HepG2 (cell line): ENCODE measurements at regions not wholly inside any gene's neighbourhood (a gene's known extent, or its start where the extent isn't known, plus 50 kb on each side); places are given as distances from the start of the nearest gene placed in this dataset.
A peak's percentile ranks its signal among the peaks of the same experiment; 100 is the strongest.

Source experiments
- AKNA ChIP-seq: sonication (generic); formaldehyde crosslinking; IDR thresholded peaks from 2 replicates; pipeline ENCODE4 v1.4.0; 2020; ENCODE audit warnings: missing genetic modification reagents, borderline replicate concordance
- BCL6 ChIP-seq: IDR thresholded peaks from 2 replicates; pipeline ENCODE4 v1.6.1; 2016; ENCODE audit warnings: missing genetic modification reagents, missing compliant biosample characterization
- CBFB ChIP-seq: sonication (generic); formaldehyde crosslinking; IDR thresholded peaks from 2 replicates; pipeline ENCODE4 v1.4.0; 2020; ENCODE audit warnings: missing genetic modification reagents
- CSRNP1 ChIP-seq: sonication (generic); formaldehyde crosslinking; IDR thresholded peaks from 2 replicates; pipeline ENCODE4 v1.8.1; 2023; ENCODE audit warnings: mild to moderate bottlenecking, missing genetic modification reagents
- ELF4 ChIP-seq: sonication (generic); formaldehyde crosslinking; IDR thresholded peaks from 2 replicates; pipeline ENCODE4 v1.5.0; 2020; ENCODE audit warnings: missing genetic modification reagents, mild to moderate bottlenecking, moderate library complexity, borderline replicate concordance
- FOXC1 ChIP-seq: sonication (generic); formaldehyde crosslinking; IDR thresholded peaks from 2 replicates; pipeline ENCODE4 v1.8.0; 2022; ENCODE audit warnings: mild to moderate bottlenecking, missing genetic modification reagents, borderline replicate concordance
- IKZF5 ChIP-seq: IDR thresholded peaks from 2 replicates; pipeline ENCODE4 v1.6.1; 2018; ENCODE audit warnings: missing genetic modification reagents, mild to moderate bottlenecking, missing compliant biosample characterization
- ISL2 ChIP-seq: sonication (generic); formaldehyde crosslinking; IDR thresholded peaks from 2 replicates; pipeline ENCODE4 v1.5.0; 2020; ENCODE audit warnings: missing genetic modification reagents
- KLF15 ChIP-seq: sonication (generic); formaldehyde crosslinking; IDR thresholded peaks from 2 replicates; pipeline ENCODE4 v1.8.1; 2023; ENCODE audit warnings: borderline replicate concordance, mild to moderate bottlenecking, inconsistent platforms, missing genetic modification reagents, mixed read lengths
- NFKB2 ChIP-seq: sonication (generic); formaldehyde crosslinking; IDR thresholded peaks from 2 replicates; pipeline ENCODE4 v1.4.0; 2020; ENCODE audit warnings: missing genetic modification reagents, borderline replicate concordance
- NR1H2 ChIP-seq: sonication (generic); formaldehyde crosslinking; IDR thresholded peaks from 2 replicates; pipeline ENCODE4 v1.8.1; 2022; ENCODE audit warnings: low read depth, missing genetic modification reagents, borderline replicate concordance
- NRL ChIP-seq: sonication (generic); formaldehyde crosslinking; IDR thresholded peaks from 2 replicates; pipeline ENCODE4 v1.5.0; 2020; ENCODE audit warnings: missing genetic modification reagents, mild to moderate bottlenecking, moderate library complexity, borderline replicate concordance
- SNAI1 ChIP-seq: sonication (generic); formaldehyde crosslinking; IDR thresholded peaks from 2 replicates; pipeline ENCODE4 v1.5.0; 2020; ENCODE audit warnings: mild to moderate bottlenecking, missing genetic modification reagents, borderline replicate concordance
- SOX13 ChIP-seq, 3 experiments: fragments of 450-650 bp in 1 of 3; sonication (generic) in 1 of 3; formaldehyde crosslinking in 1 of 3; IDR thresholded peaks in 2 of 3; conservative IDR thresholded peaks in 1 of 3; 2 replicates each; pipeline versions ENCODE4 v1.5.0 to v1.6.1; 2016 to 2020; ENCODE audit warnings: antibody characterized with exemption in 1 of 3, mild to moderate bottlenecking in 1 of 3, missing compliant biosample characterization in 1 of 3, missing genetic modification reagents in 1 of 3, moderate library complexity in 1 of 3
- SP5 ChIP-seq: IDR thresholded peaks from 2 replicates; pipeline ENCODE4 v1.6.1; 2016; ENCODE audit warnings: low read depth, borderline replicate concordance
- ZNF121 ChIP-seq: sonication (generic); formaldehyde crosslinking; IDR thresholded peaks from 2 replicates; pipeline ENCODE4 v1.5.0; 2020; ENCODE audit warnings: mild to moderate bottlenecking, missing genetic modification reagents
- ZNF143 ChIP-seq: sonication (generic); formaldehyde crosslinking; IDR thresholded peaks from 2 replicates; pipeline ENCODE4 v1.4.0; 2020; ENCODE audit warnings: missing genetic modification reagents
- ZNF652 ChIP-seq: IDR thresholded peaks from 2 replicates; pipeline ENCODE4 v1.6.1; 2016; ENCODE audit warnings: low read depth, borderline replicate concordance
- ZNF768 ChIP-seq: sonication (generic); formaldehyde crosslinking; IDR thresholded peaks from 2 replicates; pipeline ENCODE4 v1.4.0; 2020; ENCODE audit warnings: missing genetic modification reagents
- ZNF784 ChIP-seq: sonication (generic); formaldehyde crosslinking; IDR thresholded peaks from 2 replicates; pipeline ENCODE4 v1.5.1; 2020; ENCODE audit warnings: missing genetic modification reagents, mild to moderate bottlenecking, borderline replicate concordance
- ZNF790 ChIP-seq: sonication (generic); formaldehyde crosslinking; IDR thresholded peaks from 2 replicates; pipeline ENCODE4 v1.8.0; 2022; ENCODE audit warnings: missing genetic modification reagents, mild to moderate bottlenecking, borderline replicate concordance
- ZSCAN12 ChIP-seq: sonication (generic); formaldehyde crosslinking; IDR thresholded peaks from 2 replicates; pipeline ENCODE4 v1.9.0; 2021; ENCODE audit warnings: mild to moderate bottlenecking, missing genetic modification reagents

- TF ChIP-seq AKNA (CRISPR knock-in tag) (no peak), ELF4 (no peak), ZNF784 (CRISPR knock-in tag) (peak; percentile 85; the same call in 1 of the 2 replicates), BCL6 (CRISPR knock-in tag) (peak; percentile 41; the same call in 1 of the 2 replicates), ZSCAN12 (CRISPR knock-in tag) (no peak), ISL2 (CRISPR knock-in tag) (0 out of 2 replicates have a peak, but pooled peaks have one; percentile 24), FOXC1 (CRISPR knock-in tag) (no peak), ZNF790 (CRISPR knock-in tag) (no peak), SNAI1 (CRISPR knock-in tag) (no peak), NR1H2 (CRISPR knock-in tag) (no peak), SP5 (CRISPR knock-in tag) (peak; percentile 76; the same call in 1 of the 2 replicates), ZNF652 (no peak), ZNF768 (CRISPR knock-in tag) (no peak), KLF15 (CRISPR knock-in tag) (no peak), ZNF121 (CRISPR knock-in tag) (no peak), SOX13 (IDR thresholded peaks at IDR 0.05) (no peak), SOX13 (CRISPR knock-in tag; conservative IDR thresholded peaks at IDR 0.05 in 1 of 2, IDR thresholded peaks at IDR 0.05 in 1 of 2) (peak in 1 of 2 experiments; percentile 35; a peak in 2 of 4 replicates), ZNF143 (CRISPR knock-in tag) (no peak), CSRNP1 (CRISPR knock-in tag) (no peak), NRL (no peak), NFKB2 (CRISPR knock-in tag) (no peak), CBFB (CRISPR knock-in tag) (no peak), IKZF5 (CRISPR knock-in tag) (no peak)
Measured at GRCh38 chr10:28875549-28876081, 198.3 kb downstream of the BAMBI start (continued).
